HCT116 (cell line): ENCODE measurements at regions not wholly inside any gene's neighbourhood (a gene's known extent, or its start where the extent isn't known, plus 50 kb on each side); places are given as distances from the start of the nearest gene placed in this dataset.

Experiments used
- ATAC-seq: fragments of 200-7000 bp; cut with Tn5 transposase; 2 replicates; pipeline ENCODE4 v1.9.1; 2020; ENCODE audit warnings: mild to moderate bottlenecking, moderate library complexity
- BruUV-seq: library from RNA; stranded (reverse); fragments of 400-500 nt; replicated peaks from 2 replicates; lab custom pipeline; 2021; lab: Mats Ljungman, UMichigan
- CTCF ChIA-PET: fragments of 300-600 bp; sonication (Branson Sonifier 250); formaldehyde crosslinking; loops from one replicate; lab custom pipeline; 2021; ENCODE audit warnings: antibody characterized with exemption; lab: Charles Lee
- POLR2A ChIA-PET: fragments of 300-600, 350-600 bp; sonication (Branson Sonifier 250); formaldehyde crosslinking; loops from one replicate; lab custom pipeline; 2021; ENCODE audit warnings: antibody characterized with exemption; lab: Charles Lee
- RAD21 ChIA-PET, 2 experiments: fragments of 300-600 bp; sonication (Branson Sonifier 250); formaldehyde crosslinking; loops; one replicate each; lab custom pipeline; 2023; ENCODE audit warnings: low total read pairs in 2 of 2; ENCODE audit not compliant: uncharacterized antibody in 2 of 2, unreplicated experiment in 2 of 2, low non-redundant PET in 1 of 2; lab: Charles Lee
- DNase-seq: peaks from one replicate; pipeline ENCODE4 v3.0.0-alpha.2; 2010; ENCODE audit warnings: low read depth, low spot score
- H2AFZ ChIP-seq: fragments of 200-600 bp; shearing (Covaris generic), sonication (generic); 2 replicates; pipeline ENCODE4 v1.6.1; 2017; ENCODE audit warnings: low read depth, mixed run types, mixed read lengths, antibody characterized with exemption, low read length; ENCODE audit not compliant: poor library complexity, severe bottlenecking
- H3K27ac ChIP-seq: 2 replicates; pipeline ENCODE4 v1.5.1; 2012; ENCODE audit warnings: low read depth, low read length
- H3K27me3 ChIP-seq: fragments of 200-600 bp; sonication (generic); 2 replicates; pipeline ENCODE4 v1.6.1; 2016; ENCODE audit warnings: mixed run types, low read length, mixed read lengths; ENCODE audit not compliant: insufficient read depth
- H3K36me3 ChIP-seq, 2 experiments: fragments of 200-500 bp in 1 of 2; fragments of 200-600 bp in 1 of 2; sonication (Bioruptor generic) in 1 of 2; sonication (generic) in 1 of 2; 2 replicates each; pipeline versions ENCODE4 v1.5.1 to v1.6.1; 2014 to 2016; ENCODE audit warnings: low read length in 2 of 2, inconsistent platforms in 1 of 2, mixed read lengths in 1 of 2, mixed run types in 1 of 2; ENCODE audit not compliant: insufficient read depth in 2 of 2, control insufficient read depth in 1 of 2
- H3K4me1 ChIP-seq, 2 experiments: fragments of 200-600 bp in 1 of 2; sonication (generic) in 1 of 2; 2 replicates each; pipeline versions ENCODE4 v1.5.1 to v1.6.1; 2012 to 2017; ENCODE audit warnings: low read length in 2 of 2, inconsistent platforms in 1 of 2, mild to moderate bottlenecking in 1 of 2, mixed read lengths in 1 of 2, mixed run types in 1 of 2, moderate library complexity in 1 of 2; ENCODE audit not compliant: insufficient read depth in 2 of 2, control insufficient read depth in 1 of 2
- H3K4me2 ChIP-seq: fragments of 200-600 bp; sonication (generic); 2 replicates; pipeline ENCODE4 v1.6.1; 2017; ENCODE audit warnings: mixed run types, low read length, mixed read lengths
- H3K4me3 ChIP-seq, 2 experiments: fragments of 200-600 bp in 1 of 2; sonication (generic) in 1 of 2; replicated peaks in 1 of 2; 2 replicates each; pipeline ENCODE4 v1.5.1; 2011 to 2016; ENCODE audit warnings: low read length in 2 of 2, control low read depth in 1 of 2, low read depth in 1 of 2, mild to moderate bottlenecking in 1 of 2, mixed read lengths in 1 of 2, mixed run types in 1 of 2
- H3K79me2 ChIP-seq: fragments of 200-600 bp; sonication (generic); 2 replicates; pipeline ENCODE4 v1.6.1; 2017; ENCODE audit warnings: mild to moderate bottlenecking, mixed run types, low read length, moderate library complexity, mixed read lengths; ENCODE audit not compliant: insufficient read depth
- H3K9ac ChIP-seq: fragments of 200-600 bp; sonication (generic); 2 replicates; pipeline ENCODE4 v1.6.1; 2016; ENCODE audit warnings: low read length, mixed read lengths
- H3K9me2 ChIP-seq: fragments of 200-600 bp; sonication (generic), shearing (Covaris generic); 2 replicates; pipeline ENCODE4 v1.6.1; 2017; ENCODE audit warnings: mixed run types, mild to moderate bottlenecking, moderate library complexity; ENCODE audit not compliant: insufficient read depth
- H3K9me3 ChIP-seq, 2 experiments: fragments of 200-500 bp in 1 of 2; fragments of 200-600 bp in 1 of 2; sonication (Bioruptor generic) in 1 of 2; sonication (generic) in 1 of 2; 2 replicates each; pipeline ENCODE4 v1.6.1; 2014 to 2017; ENCODE audit warnings: low read length in 2 of 2, mixed read lengths in 2 of 2, inconsistent platforms in 1 of 2, low read depth in 1 of 2, mild to moderate bottlenecking in 1 of 2, mixed run types in 1 of 2, moderate library complexity in 1 of 2; ENCODE audit not compliant: control insufficient read depth in 1 of 2, insufficient read depth in 1 of 2
- H4K20me1 ChIP-seq: fragments of 200-600 bp; sonication (generic), shearing (Covaris generic); 2 replicates; pipeline ENCODE4 v1.6.1; 2017; ENCODE audit warnings: mixed run types, mild to moderate bottlenecking, moderate library complexity; ENCODE audit not compliant: insufficient read depth
- CBX3 ChIP-seq: IDR thresholded peaks from 2 replicates; pipeline ENCODE4 v1.6.1; 2012; ENCODE audit warnings: low read depth
- CEBPB ChIP-seq: IDR thresholded peaks from 2 replicates; pipeline ENCODE4 v1.6.1; 2012; ENCODE audit warnings: low read depth
- ELF1 ChIP-seq: IDR thresholded peaks from 2 replicates; pipeline ENCODE4 v1.6.1; 2012; ENCODE audit warnings: low read depth, borderline replicate concordance
- EZH2 ChIP-seq: fragments of 200-600 bp; sonication (generic); IDR thresholded peaks from 2 replicates; pipeline ENCODE4 v1.6.1; 2017; ENCODE audit warnings: antibody characterized with exemption, mixed run types
- EZH2phosphoT487 ChIP-seq: fragments of 200-600 bp; IDR thresholded peaks from 2 replicates; pipeline ENCODE4 v1.6.1; 2018; ENCODE audit warnings: antibody characterized with exemption, borderline replicate concordance
- POLR2A ChIP-seq: IDR thresholded peaks from 2 replicates; pipeline ENCODE4 v1.7.0; 2011; ENCODE audit warnings: borderline replicate concordance; ENCODE audit not compliant: insufficient read depth, insufficient read length; ENCODE audit errors: extremely low read depth
- POLR2AphosphoS5 ChIP-seq: IDR thresholded peaks from 2 replicates; pipeline ENCODE4 v1.6.1; 2011; ENCODE audit warnings: mild to moderate bottlenecking, low read depth, low read length, moderate library complexity
- RAD21 ChIP-seq: IDR thresholded peaks from 2 replicates; pipeline ENCODE4 v1.6.1; 2012; ENCODE audit warnings: low read depth, mild to moderate bottlenecking
- SP1 ChIP-seq: IDR thresholded peaks from 2 replicates; pipeline ENCODE4 v1.6.1; 2012; ENCODE audit warnings: low read depth
- TCF7L2 ChIP-seq: IDR thresholded peaks from 2 replicates; pipeline ENCODE4 v1.7.0; 2011; ENCODE audit warnings: borderline replicate concordance, inconsistent platforms; ENCODE audit not compliant: insufficient read depth, insufficient read length; ENCODE audit errors: extremely low read depth
- YY1 ChIP-seq: IDR thresholded peaks from 2 replicates; pipeline ENCODE4 v1.6.1; 2011; ENCODE audit warnings: low read length, low read depth, moderate library complexity, mild to moderate bottlenecking; ENCODE audit not compliant: insufficient replicate concordance; ENCODE audit errors: extremely low read depth
- ZBTB33 ChIP-seq: IDR thresholded peaks from 2 replicates; pipeline ENCODE4 v1.6.1; 2011; ENCODE audit warnings: mild to moderate bottlenecking, low read length, moderate library complexity; ENCODE audit not compliant: insufficient replicate concordance; ENCODE audit errors: extremely low read depth
- ZFX ChIP-seq: fragments of 450-650 bp; IDR thresholded peaks from 2 replicates; pipeline ENCODE4 v1.6.1; 2017
- intact Hi-C: fragments of 100-400 bp; cut with micrococcal nuclease; formaldehyde crosslinking; loops from 2 replicates; pipeline ENCODE4 v1.10.0; 2022
- TF ChIP-seq, protein P1 (sequence below): IDR thresholded peaks from 2 replicates; pipeline ENCODE4 v1.6.1; 2012
- TF ChIP-seq, protein P2 (sequence below): IDR thresholded peaks from 2 replicates; pipeline ENCODE4 v1.6.1; 2012
- TF ChIP-seq, protein P3 (sequence below), 3 experiments: fragments of 200-600 bp in 1 of 3; sonication (generic) in 1 of 3; IDR thresholded peaks in 2 of 3; conservative IDR thresholded peaks in 1 of 3; 2 replicates each; pipeline ENCODE4 v1.5.1; 2012 to 2017; ENCODE audit warnings: low read depth in 2 of 3, low read length in 2 of 3, antibody characterized with exemption in 1 of 3, borderline replicate concordance in 1 of 3, control low read depth in 1 of 3, mild to moderate bottlenecking in 1 of 3, mixed read lengths in 1 of 3, mixed run types in 1 of 3, moderate library complexity in 1 of 3; ENCODE audit not compliant: insufficient read depth in 1 of 3

- BruUV-seq: no TSS peak
- POLR2A ChIA-PET: no interaction called here
- no peak for ATAC-seq
Measured at GRCh38 chr6:71168233-71168765, 120.3 kb upstream of the OGFRL1 start.

More at GRCh38 chr6:71168233-71168765, 120.3 kb upstream of the OGFRL1 start:
- H3K4me1 ChIP-seq: no peaks in the 10 kb centered on the region
- H3K27ac ChIP-seq: no peak overlapping the region
- no peak overlapping the region for H2AFZ ChIP-seq
- no peak overlapping the region for H3K4me3 ChIP-seq
- no peak overlapping the region for H3K9ac ChIP-seq
- no peaks in the 10 kb centered on the region for H3K36me3 ChIP-seq
- no peak for DNase-seq
- ChIA-PET RAD21 (no interaction called here), CTCF (no interaction called here)
- no peak overlapping the region for H3K4me2 ChIP-seq
- H4K20me1 ChIP-seq: no peaks in the 10 kb centered on the region
- no peaks in the 10 kb centered on the region for H3K79me2 ChIP-seq
- H3K9me2 ChIP-seq: no peaks in the 10 kb centered on the region
- intact Hi-C loops: no loop called here
- no peaks in the 10 kb centered on the region for H3K9me3 ChIP-seq
- no peaks in the 10 kb centered on the region; the same call in 1 of the 2 replicates for H3K27me3 ChIP-seq
- TF ChIP-seq, protein P1, sequence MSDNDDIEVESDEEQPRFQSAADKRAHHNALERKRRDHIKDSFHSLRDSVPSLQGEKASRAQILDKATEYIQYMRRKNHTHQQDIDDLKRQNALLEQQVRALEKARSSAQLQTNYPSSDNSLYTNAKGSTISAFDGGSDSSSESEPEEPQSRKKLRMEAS: no peak
- no peak for TF ChIP-seq CEBPB
- no peak for TF ChIP-seq POLR2A
- no peak for TF ChIP-seq RAD21
- no peak for TF ChIP-seq EZH2
- no peak for TF ChIP-seq CBX3
- TF ChIP-seq YY1: no peak
- TF ChIP-seq, protein P2, sequence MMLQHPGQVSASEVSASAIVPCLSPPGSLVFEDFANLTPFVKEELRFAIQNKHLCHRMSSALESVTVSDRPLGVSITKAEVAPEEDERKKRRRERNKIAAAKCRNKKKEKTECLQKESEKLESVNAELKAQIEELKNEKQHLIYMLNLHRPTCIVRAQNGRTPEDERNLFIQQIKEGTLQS: no peak
- TF ChIP-seq SP1: no peak
- no peak for TF ChIP-seq ZBTB33
- TF ChIP-seq, protein P3, sequence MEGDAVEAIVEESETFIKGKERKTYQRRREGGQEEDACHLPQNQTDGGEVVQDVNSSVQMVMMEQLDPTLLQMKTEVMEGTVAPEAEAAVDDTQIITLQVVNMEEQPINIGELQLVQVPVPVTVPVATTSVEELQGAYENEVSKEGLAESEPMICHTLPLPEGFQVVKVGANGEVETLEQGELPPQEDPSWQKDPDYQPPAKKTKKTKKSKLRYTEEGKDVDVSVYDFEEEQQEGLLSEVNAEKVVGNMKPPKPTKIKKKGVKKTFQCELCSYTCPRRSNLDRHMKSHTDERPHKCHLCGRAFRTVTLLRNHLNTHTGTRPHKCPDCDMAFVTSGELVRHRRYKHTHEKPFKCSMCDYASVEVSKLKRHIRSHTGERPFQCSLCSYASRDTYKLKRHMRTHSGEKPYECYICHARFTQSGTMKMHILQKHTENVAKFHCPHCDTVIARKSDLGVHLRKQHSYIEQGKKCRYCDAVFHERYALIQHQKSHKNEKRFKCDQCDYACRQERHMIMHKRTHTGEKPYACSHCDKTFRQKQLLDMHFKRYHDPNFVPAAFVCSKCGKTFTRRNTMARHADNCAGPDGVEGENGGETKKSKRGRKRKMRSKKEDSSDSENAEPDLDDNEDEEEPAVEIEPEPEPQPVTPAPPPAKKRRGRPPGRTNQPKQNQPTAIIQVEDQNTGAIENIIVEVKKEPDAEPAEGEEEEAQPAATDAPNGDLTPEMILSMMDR (IDR thresholded peaks at IDR 0.05 in 2 of 3, conservative IDR thresholded peaks at IDR 0.05 in 1 of 3; ENCODE audit: borderline replicate concordance in 1 of 3, insufficient read depth in 1 of 3, low read depth in 2 of 3, low read length in 2 of 3): no peak
- no peak for TF ChIP-seq ZFX
- TF ChIP-seq EZH2phosphoT487: no peak
- TF ChIP-seq TCF7L2: no peak
- TF ChIP-seq POLR2AphosphoS5: no peak
- no peak for TF ChIP-seq ELF1
